ENCODE measurements at regions not wholly inside any gene's neighbourhood (a gene's known extent, or its start where the extent isn't known, plus 50 kb on each side); places are given as distances from the start of the nearest gene placed in this dataset.
"Not testable (repeated sequence)": the region's sequence is repeated elsewhere in the genome, so short reads cannot be mapped to it uniquely, and the experiment has no call there.

- DNase-seq (ENCODE audit: low spot score), result no peak
Measured at GRCh38 chr2:56515399-56515798, 331.6 kb downstream of the CCDC85A start.

GRCh38 chr2:56519806-56520205 is 336.0 kb downstream of the CCDC85A start:
- no peak for DNase-seq (ENCODE audit: low spot score)

GRCh38 chr2:56522605-56523089 is 338.9 kb downstream of the CCDC85A start:
- no peak for DNase-seq (ENCODE audit: low spot score)

- no peak for DNase-seq (ENCODE audit: low spot score)
Measured at GRCh38 chr2:56523816-56524215, 340.0 kb downstream of the CCDC85A start.

- no peak for DNase-seq (ENCODE audit: low spot score)
Measured at GRCh38 chr2:56531668-56532420, 348.1 kb downstream of the CCDC85A start.

- no peak for DNase-seq (ENCODE audit: low spot score)
Measured at GRCh38 chr2:56534321-56534720, 350.5 kb downstream of the CCDC85A start.

GRCh38 chr2:56537756-56538155 is 354.0 kb downstream of the CCDC85A start:
- no peak for DNase-seq (ENCODE audit: low spot score)

GRCh38 chr2:56539618-56540017 is 355.8 kb downstream of the CCDC85A start:
- DNase-seq (ENCODE audit: low spot score), result no peak

- no peak for DNase-seq (ENCODE audit: low spot score)
Measured at GRCh38 chr2:56540467-56540866, 356.7 kb downstream of the CCDC85A start.

- DNase-seq (ENCODE audit: low spot score), result no peak
Measured at GRCh38 chr2:56540916-56541315, 357.1 kb downstream of the CCDC85A start.

GRCh38 chr2:56542213-56542612 is 358.4 kb downstream of the CCDC85A start:
- DNase-seq (ENCODE audit: low spot score), result no peak

GRCh38 chr2:56565143-56565542 is 381.4 kb downstream of the CCDC85A start:
- peak; percentile 21 for DNase-seq (ENCODE audit: low spot score)

GRCh38 chr2:56571074-56571473 is 387.3 kb downstream of the CCDC85A start:
- DNase-seq (ENCODE audit: low spot score), result no peak

GRCh38 chr2:56576001-56576400 is 392.2 kb downstream of the CCDC85A start:
- DNase-seq (ENCODE audit: low spot score), result no peak

GRCh38 chr2:56580242-56580641 is 396.5 kb downstream of the CCDC85A start:
- DNase-seq (ENCODE audit: low spot score), result peak; percentile 2

- no peak for DNase-seq (ENCODE audit: low spot score)
Measured at GRCh38 chr2:56582570-56582969, 398.8 kb downstream of the CCDC85A start.

GRCh38 chr2:56583796-56584315 is 400.1 kb downstream of the CCDC85A start:
- DNase-seq (ENCODE audit: low spot score), result no peak

GRCh38 chr2:56587456-56587855 is 403.7 kb downstream of the CCDC85A start:
- no peak for DNase-seq (ENCODE audit: low spot score)

GRCh38 chr2:56589194-56589593 is 405.4 kb downstream of the CCDC85A start:
- no peak for DNase-seq (ENCODE audit: low spot score)

GRCh38 chr2:56589835-56590234 is 406.0 kb downstream of the CCDC85A start:
- no peak for DNase-seq (ENCODE audit: low spot score)

- no peak for DNase-seq (ENCODE audit: low spot score)
Measured at GRCh38 chr2:56590611-56591010, 406.8 kb downstream of the CCDC85A start.

GRCh38 chr2:56606086-56606485 is 422.3 kb downstream of the CCDC85A start:
- not testable (repeated sequence) for DNase-seq (ENCODE audit: low spot score)

- no peak for DNase-seq (ENCODE audit: low spot score)
Measured at GRCh38 chr2:56613254-56613653, 429.5 kb downstream of the CCDC85A start.

GRCh38 chr2:56613920-56614319 is 430.1 kb downstream of the CCDC85A start:
- no peak for DNase-seq (ENCODE audit: low spot score)

All from hepatic stellate cell (primary cell).